Anterior cingulate cortex (tissue), 58 donors: ENCODE measurements at regions not wholly inside any gene's neighbourhood (a gene's known extent, or its start where the extent isn't known, plus 50 kb on each side); places are given as distances from the start of the nearest gene placed in this dataset.

Experiments used
- DNase-seq, 58 donors: peaks; one replicate each; lab custom pipeline; 2025; lab: John Stamatoyannopoulos, UW

- no peak for DNase-seq
Observed at GRCh38 chr7:156091519-156092080, 279.3 kb upstream of the SHH start.

- DNase-seq, result no peak
Observed at GRCh38 chr7:156090988-156091387, 278.7 kb upstream of the SHH start.

- DNase-seq, result no peak
Observed at GRCh38 chr7:156089222-156089621, 277.0 kb upstream of the SHH start.

- no peak for DNase-seq
Observed at GRCh38 chr7:156088115-156088514, 275.9 kb upstream of the SHH start.

GRCh38 chr7:156082048-156083040 lies 270.1 kb upstream of the SHH start:
- DNase-seq, result no peak

- DNase-seq, result no peak
Observed at GRCh38 chr7:156080596-156080995, 268.3 kb upstream of the SHH start.

- no peak for DNase-seq
Observed at GRCh38 chr7:156080046-156080445, 267.8 kb upstream of the SHH start.

- no peak for DNase-seq
Observed at GRCh38 chr7:156079156-156079555, 266.9 kb upstream of the SHH start.

- DNase-seq, result no peak
Observed at GRCh38 chr7:156074982-156075615, 262.8 kb upstream of the SHH start.

GRCh38 chr7:156074084-156074483 lies 261.8 kb upstream of the SHH start:
- DNase-seq, result no peak

- DNase-seq, result no peak
Observed at GRCh38 chr7:156073366-156074052, 261.2 kb upstream of the SHH start.

GRCh38 chr7:156071612-156072011 lies 259.3 kb upstream of the SHH start:
- DNase-seq, result no peak

GRCh38 chr7:156069891-156070290 lies 257.6 kb upstream of the SHH start:
- no peak for DNase-seq

- no peak for DNase-seq
Observed at GRCh38 chr7:156067156-156067555, 254.9 kb upstream of the SHH start.

GRCh38 chr7:156065400-156065799 lies 253.1 kb upstream of the SHH start:
- no peak for DNase-seq

GRCh38 chr7:156064971-156065386 lies 252.7 kb upstream of the SHH start:
- DNase-seq, result no peak

GRCh38 chr7:156063241-156063810 lies 251.1 kb upstream of the SHH start:
- DNase-seq, result no peak

- no peak for DNase-seq
Observed at GRCh38 chr7:156062286-156062685, 250.0 kb upstream of the SHH start.

- no peak for DNase-seq
Observed at GRCh38 chr7:156061689-156062255, 249.5 kb upstream of the SHH start.

- no peak for DNase-seq
Observed at GRCh38 chr7:156060925-156061324, 248.7 kb upstream of the SHH start.
